ENCODE measurements at regions not wholly inside any gene's neighbourhood (a gene's known extent, or its start where the extent isn't known, plus 50 kb on each side); places are given as distances from the start of the nearest gene placed in this dataset.
"Not testable (repeated sequence)": the region's sequence is repeated elsewhere in the genome, so short reads cannot be mapped to it uniquely, and the experiment has no call there.

- FAIRE-seq: no peak
Measured at GRCh38 chr1:103344930-103345329, 180.6 kb upstream of the RNPC3 start.

- FAIRE-seq: no peak
Measured at GRCh38 chr1:103341377-103341880, 184.1 kb upstream of the RNPC3 start.

- no peak for FAIRE-seq
Measured at GRCh38 chr1:103337779-103338178, 187.7 kb upstream of the RNPC3 start.

- FAIRE-seq: no peak
Measured at GRCh38 chr1:103336408-103336807, 189.1 kb upstream of the RNPC3 start.

GRCh38 chr1:103333141-103333540 lies 192.4 kb upstream of the RNPC3 start:
- no peak for FAIRE-seq

- no peak for FAIRE-seq
Measured at GRCh38 chr1:103327054-103327719, 198.3 kb upstream of the RNPC3 start.

- no peak for FAIRE-seq
Measured at GRCh38 chr1:103326595-103326994, 198.9 kb upstream of the RNPC3 start.

- FAIRE-seq: no peak
Measured at GRCh38 chr1:103309786-103310185, 201.5 kb upstream of the COL11A1 start.

GRCh38 chr1:103307751-103308150 lies 199.4 kb upstream of the COL11A1 start:
- no peak for FAIRE-seq

- FAIRE-seq: no peak
Measured at GRCh38 chr1:103283841-103284669, 175.7 kb upstream of the COL11A1 start.

- peak; percentile 15 for FAIRE-seq
Measured at GRCh38 chr1:103283371-103283770, 175.0 kb upstream of the COL11A1 start.

GRCh38 chr1:103275725-103276124 lies 167.4 kb upstream of the COL11A1 start:
- no peak for FAIRE-seq

- FAIRE-seq: no peak
Measured at GRCh38 chr1:103274886-103275285, 166.6 kb upstream of the COL11A1 start.

GRCh38 chr1:103273106-103273505 lies 164.8 kb upstream of the COL11A1 start:
- FAIRE-seq: no peak

- not testable (repeated sequence) for FAIRE-seq
Measured at GRCh38 chr1:103271471-103271870, 163.1 kb upstream of the COL11A1 start.

GRCh38 chr1:103267893-103268292 lies 159.6 kb upstream of the COL11A1 start:
- no peak for FAIRE-seq

- no peak for FAIRE-seq
Measured at GRCh38 chr1:103267266-103267665, 158.9 kb upstream of the COL11A1 start.

GRCh38 chr1:103266036-103266435 lies 157.7 kb upstream of the COL11A1 start:
- no peak for FAIRE-seq

- no peak for FAIRE-seq
Measured at GRCh38 chr1:103265551-103265950, 157.2 kb upstream of the COL11A1 start.

- FAIRE-seq: no peak
Measured at GRCh38 chr1:103259982-103260381, 151.7 kb upstream of the COL11A1 start.

- FAIRE-seq: no peak
Measured at GRCh38 chr1:103256490-103256889, 148.2 kb upstream of the COL11A1 start.

- no peak for FAIRE-seq
Measured at GRCh38 chr1:103254691-103255090, 146.4 kb upstream of the COL11A1 start.

GRCh38 chr1:103250441-103250861 lies 142.1 kb upstream of the COL11A1 start:
- FAIRE-seq: no peak
